ENCODE measurements at regions not wholly inside any gene's neighbourhood (a gene's known extent, or its start where the extent isn't known, plus 50 kb on each side); places are given as distances from the start of the nearest gene placed in this dataset.

GRCh38 chr2:41771710-41772109, 276.1 kb upstream of the PKDCC start:
- Histone ChIP-seq H3K9me3 (ENCODE audit: control insufficient read depth, insufficient read depth, low read depth, low read length) (no peaks in the 10 kb centered on the region), H3K79me2 (ENCODE audit: control insufficient read depth, insufficient read depth, low read length) (no peaks in the 10 kb centered on the region), H4K20me1 (ENCODE audit: control insufficient read depth, extremely low read depth, insufficient read depth, low read length) (no peaks in the 10 kb centered on the region), H3K4me3 (replicated peaks in 1 of 4; ENCODE audit: control extremely low read depth in 1 of 4, insufficient read depth in 1 of 4, low read depth in 3 of 4, low read length in 4 of 4) (no peak overlapping the region), H2AFZ (ENCODE audit: low read length) (no peak overlapping the region), H3K9ac (ENCODE audit: insufficient read depth, low read length) (no peak overlapping the region), H3K27me3 (ENCODE audit: control insufficient read depth, insufficient read depth, low read length) (no peaks in the 10 kb centered on the region), H3K4me1 (ENCODE audit: control insufficient read depth, extremely low read depth, insufficient read depth, low read length) (no peaks in the 10 kb centered on the region), H3K27ac (ENCODE audit: insufficient read depth, low read length) (no peak overlapping the region), H3K4me2 (ENCODE audit: extremely low read depth, insufficient read depth, low read length) (no peak overlapping the region), H3K36me3 (ENCODE audit: control insufficient read depth, insufficient read depth, low read length) (no peaks in the 10 kb centered on the region)
- no peak for DNase-seq (ENCODE audit: low read depth in 2 of 2)
- TF ChIP-seq EZH2 (IDR thresholded peaks at IDR 0.05; ENCODE audit: low read length, missing control alignments) (no peak), CTCF (conservative IDR thresholded peaks at IDR 0.05 in 1 of 2, IDR thresholded peaks at IDR 0.05 in 1 of 2; ENCODE audit: low read depth in 1 of 2, low read length in 2 of 2) (no peak)

GRCh38 chr2:41772697-41773096, 275.1 kb upstream of the PKDCC start:
- Histone ChIP-seq H3K4me1 (ENCODE audit: control insufficient read depth, extremely low read depth, insufficient read depth, low read length) (no peaks in the 10 kb centered on the region), H3K27me3 (ENCODE audit: control insufficient read depth, insufficient read depth, low read length) (no peaks in the 10 kb centered on the region), H3K27ac (ENCODE audit: insufficient read depth, low read length) (no peak overlapping the region), H3K9me3 (ENCODE audit: control insufficient read depth, insufficient read depth, low read depth, low read length) (no peaks in the 10 kb centered on the region), H3K9ac (ENCODE audit: insufficient read depth, low read length) (no peak overlapping the region), H3K36me3 (ENCODE audit: control insufficient read depth, insufficient read depth, low read length) (no peaks in the 10 kb centered on the region), H3K79me2 (ENCODE audit: control insufficient read depth, insufficient read depth, low read length) (no peaks in the 10 kb centered on the region), H3K4me3 (replicated peaks in 1 of 4; ENCODE audit: control extremely low read depth in 1 of 4, insufficient read depth in 1 of 4, low read depth in 3 of 4, low read length in 4 of 4) (no peak overlapping the region), H3K4me2 (ENCODE audit: extremely low read depth, insufficient read depth, low read length) (no peak overlapping the region), H4K20me1 (ENCODE audit: control insufficient read depth, extremely low read depth, insufficient read depth, low read length) (no peaks in the 10 kb centered on the region), H2AFZ (ENCODE audit: low read length) (no peak overlapping the region)
- no peak for DNase-seq (ENCODE audit: low read depth in 2 of 2)
- TF ChIP-seq EZH2 (IDR thresholded peaks at IDR 0.05; ENCODE audit: low read length, missing control alignments): no peak
- TF ChIP-seq CTCF (conservative IDR thresholded peaks at IDR 0.05 in 1 of 2, IDR thresholded peaks at IDR 0.05 in 1 of 2; ENCODE audit: low read depth in 1 of 2, low read length in 2 of 2): no peak

- TF ChIP-seq CTCF (conservative IDR thresholded peaks at IDR 0.05 in 1 of 2, IDR thresholded peaks at IDR 0.05 in 1 of 2; ENCODE audit: low read depth in 1 of 2, low read length in 2 of 2) (no peak), EZH2 (IDR thresholded peaks at IDR 0.05; ENCODE audit: low read length, missing control alignments) (no peak)
- no peaks in the 10 kb centered on the region for H4K20me1 ChIP-seq (ENCODE audit: control insufficient read depth, extremely low read depth, insufficient read depth, low read length)
- H3K27ac ChIP-seq (ENCODE audit: insufficient read depth, low read length): no peak overlapping the region
- H2AFZ ChIP-seq (ENCODE audit: low read length): no peak overlapping the region
- no peaks in the 10 kb centered on the region for H3K79me2 ChIP-seq (ENCODE audit: control insufficient read depth, insufficient read depth, low read length)
- no peaks in the 10 kb centered on the region for H3K36me3 ChIP-seq (ENCODE audit: control insufficient read depth, insufficient read depth, low read length)
- DNase-seq (ENCODE audit: low read depth in 2 of 2): no peak
- no peak overlapping the region for H3K9ac ChIP-seq (ENCODE audit: insufficient read depth, low read length)
- H3K4me2 ChIP-seq (ENCODE audit: extremely low read depth, insufficient read depth, low read length): no peak overlapping the region
- no peaks in the 10 kb centered on the region for H3K9me3 ChIP-seq (ENCODE audit: control insufficient read depth, insufficient read depth, low read depth, low read length)
- no peaks in the 10 kb centered on the region for H3K27me3 ChIP-seq (ENCODE audit: control insufficient read depth, insufficient read depth, low read length)
- no peaks in the 10 kb centered on the region for H3K4me1 ChIP-seq (ENCODE audit: control insufficient read depth, extremely low read depth, insufficient read depth, low read length)
- H3K4me3 ChIP-seq (replicated peaks in 1 of 4; ENCODE audit: control extremely low read depth in 1 of 4, insufficient read depth in 1 of 4, low read depth in 3 of 4, low read length in 4 of 4): no peak overlapping the region
Observed at GRCh38 chr2:41774011-41774605, 273.7 kb upstream of the PKDCC start.

All from fibroblast of lung (primary cell).